SK-N-SH (cell line): ENCODE measurements at regions not wholly inside any gene's neighbourhood (a gene's known extent, or its start where the extent isn't known, plus 50 kb on each side); places are given as distances from the start of the nearest gene placed in this dataset.

Experiments
- CTCF ChIA-PET: fragments of 300-600, 350-600 bp; formaldehyde crosslinking; extraction: SDS; loops from one replicate; lab custom pipeline; 2021; lab: Yijun Ruan, JAX
- POLR2A ChIA-PET: fragments of 350-600 bp; sonication (Branson Sonifier 250); formaldehyde crosslinking; extraction: SDS; loops from one replicate; lab custom pipeline; 2020; ENCODE audit warnings: antibody characterized with exemption, inconsistent platforms; lab: Yijun Ruan, JAX
- DNase-seq: peaks from one replicate; pipeline ENCODE4 v3.0.0; 2012
- H2AFZ ChIP-seq: fragments of 200-600 bp; sonication (generic); 2 replicates; pipeline ENCODE4 v1.8.1; 2016; ENCODE audit warnings: antibody characterized with exemption, mild to moderate bottlenecking, low read depth
- H3F3A ChIP-seq: fragments of 200-600 bp; sonication (generic); replicated peaks from 2 replicates; pipeline ENCODE3; 2016; ENCODE audit warnings: antibody characterized with exemption, mild to moderate bottlenecking; ENCODE audit not compliant: insufficient read depth
- H3K27ac ChIP-seq, 2 experiments: fragments of 200-500 bp in 1 of 2; fragments of 200-600 bp in 1 of 2; sonication (Bioruptor generic) in 1 of 2; sonication (generic), shearing (Covaris generic) in 1 of 2; 2 replicates each; pipeline versions ENCODE4 v1.5.1 to v1.6.1; 2014 to 2016; ENCODE audit warnings: low read depth in 2 of 2, inconsistent platforms in 1 of 2, low read length in 1 of 2, mild to moderate bottlenecking in 1 of 2, mixed read lengths in 1 of 2
- H3K27me3 ChIP-seq: fragments of 200-600 bp; sonication (generic), shearing (Covaris generic); 2 replicates; pipeline ENCODE4 v1.6.1; 2016; ENCODE audit warnings: mixed run types; ENCODE audit not compliant: insufficient read depth
- H3K36me3 ChIP-seq, 2 experiments: fragments of 200-500 bp in 1 of 2; fragments of 200-600 bp in 1 of 2; sonication (Bioruptor generic) in 1 of 2; sonication (generic) in 1 of 2; replicated peaks in 1 of 2; 2 replicates each; pipeline versions ENCODE3 to v1.5.1; 2014 to 2016; ENCODE audit warnings: low read length in 1 of 2, mild to moderate bottlenecking in 1 of 2; ENCODE audit not compliant: insufficient read depth in 2 of 2, control insufficient read depth in 1 of 2
- H3K4me1 ChIP-seq, 2 experiments: fragments of 200-500 bp in 1 of 2; fragments of 200-600 bp in 1 of 2; sonication (Bioruptor generic) in 1 of 2; sonication (generic), shearing (Covaris generic) in 1 of 2; 2 replicates each; pipeline versions ENCODE4 v1.5.1 to v1.6.1; 2014 to 2016; ENCODE audit warnings: low read depth in 1 of 2, low read length in 1 of 2, mixed run types in 1 of 2; ENCODE audit not compliant: insufficient read depth in 2 of 2, control insufficient read depth in 1 of 2
- H3K4me2 ChIP-seq: fragments of 200-600 bp; sonication (generic), shearing (Covaris generic); 2 replicates; pipeline ENCODE4 v1.6.1; 2017; ENCODE audit warnings: mixed run types
- H3K4me3 ChIP-seq, 2 experiments: fragments of 200-500 bp in 1 of 2; fragments of 200-600 bp in 1 of 2; sonication (Bioruptor generic) in 1 of 2; sonication (generic), shearing (Covaris generic) in 1 of 2; 2 replicates each; pipeline versions ENCODE4 v1.5.1 to v1.8.1; 2014 to 2016; ENCODE audit warnings: low read depth in 2 of 2, inconsistent platforms in 1 of 2, low read length in 1 of 2, mild to moderate bottlenecking in 1 of 2, mixed read lengths in 1 of 2, moderate library complexity in 1 of 2
- H3K79me2 ChIP-seq: fragments of 200-600 bp; sonication (generic); 2 replicates; pipeline ENCODE4 v1.8.1; 2017; ENCODE audit warnings: mild to moderate bottlenecking; ENCODE audit not compliant: insufficient read depth
- H3K9ac ChIP-seq: fragments of 200-600 bp; sonication (generic); 2 replicates; pipeline ENCODE4 v1.6.1; 2017; ENCODE audit warnings: mixed run types
- H3K9me2 ChIP-seq: fragments of 200-600 bp; sonication (generic); 2 replicates; pipeline ENCODE4 v1.6.1; 2017; ENCODE audit warnings: mixed run types
- H3K9me3 ChIP-seq: fragments of 200-600 bp; sonication (generic); 2 replicates; pipeline ENCODE4 v1.6.1; 2017; ENCODE audit warnings: mixed run types, mild to moderate bottlenecking, moderate library complexity
- H4K20me1 ChIP-seq: fragments of 200-600 bp; sonication (generic); 2 replicates; pipeline ENCODE4 v1.6.1; 2017; ENCODE audit warnings: mild to moderate bottlenecking, mixed run types; ENCODE audit not compliant: insufficient read depth
- CTCF ChIP-seq: fragments of 200-600 bp; sonication (generic); IDR thresholded peaks from 2 replicates; pipeline ENCODE4 v1.6.1; 2017; ENCODE audit warnings: antibody characterized with exemption, mild to moderate bottlenecking, moderate library complexity
- EZH2phosphoT487 ChIP-seq: fragments of 200-600 bp; sonication (generic); IDR thresholded peaks from 2 replicates; pipeline ENCODE4 v1.6.1; 2017; ENCODE audit warnings: low read depth, mixed run types, mild to moderate bottlenecking, antibody characterized with exemption, moderate library complexity, borderline replicate concordance
- FOSL2 ChIP-seq: IDR thresholded peaks from 2 replicates; pipeline ENCODE4 v1.4.0; 2012; ENCODE audit warnings: low read depth, mild to moderate bottlenecking, moderate library complexity, borderline replicate concordance
- GATA2 ChIP-seq: sonication (generic); formaldehyde crosslinking; IDR thresholded peaks from 2 replicates; pipeline ENCODE4 v1.5.0; 2020; ENCODE audit warnings: mild to moderate bottlenecking, missing genetic modification reagents
- MXI1 ChIP-seq: IDR thresholded peaks from 2 replicates; pipeline ENCODE4 v1.6.1; 2012; ENCODE audit warnings: mild to moderate bottlenecking, low read depth, low read length, improper control_type of control experiment
- NFIC ChIP-seq: IDR thresholded peaks from 2 replicates; pipeline ENCODE4 v1.4.0; 2012; ENCODE audit warnings: borderline replicate concordance
- NRF1 ChIP-seq: IDR thresholded peaks from 2 replicates; pipeline ENCODE4 v1.6.1; 2012; ENCODE audit warnings: low read depth, mild to moderate bottlenecking, low read length
- RXRA ChIP-seq: IDR thresholded peaks from 2 replicates; pipeline ENCODE4 v1.4.0; 2012; ENCODE audit warnings: low read depth, mild to moderate bottlenecking, borderline replicate concordance
- TAF1 ChIP-seq: IDR thresholded peaks from 2 replicates; pipeline ENCODE4 v1.6.1; 2012; ENCODE audit warnings: low read depth, mild to moderate bottlenecking, low read length, moderate library complexity, borderline replicate concordance
- TEAD4 ChIP-seq: IDR thresholded peaks from 2 replicates; pipeline ENCODE4 v1.4.0; 2012; ENCODE audit warnings: mild to moderate bottlenecking, borderline replicate concordance; ENCODE audit not compliant: insufficient read depth
- USF2 ChIP-seq: fragments of 150-350 bp; IDR thresholded peaks from 2 replicates; pipeline ENCODE4 v1.6.1; 2017; ENCODE audit warnings: antibody characterized with exemption, low read length, low read depth, borderline replicate concordance
- WGBS: methylation state at CpG from one replicate; pipeline ENCODE4 v1.1.6; 2017; ENCODE audit warnings: low lambda C conversion rate; 5-methylcytosine and 5-hydroxymethylcytosine counted together
- TF ChIP-seq, protein P1 (sequence below): IDR thresholded peaks from 2 replicates; pipeline ENCODE4 v1.6.1; 2012; ENCODE audit warnings: mild to moderate bottlenecking, low read depth, low read length, moderate library complexity

GRCh38 chr22:49702068-49702397 is 125.6 kb downstream of the BRD1 start (continued):
- TF ChIP-seq, protein P1, sequence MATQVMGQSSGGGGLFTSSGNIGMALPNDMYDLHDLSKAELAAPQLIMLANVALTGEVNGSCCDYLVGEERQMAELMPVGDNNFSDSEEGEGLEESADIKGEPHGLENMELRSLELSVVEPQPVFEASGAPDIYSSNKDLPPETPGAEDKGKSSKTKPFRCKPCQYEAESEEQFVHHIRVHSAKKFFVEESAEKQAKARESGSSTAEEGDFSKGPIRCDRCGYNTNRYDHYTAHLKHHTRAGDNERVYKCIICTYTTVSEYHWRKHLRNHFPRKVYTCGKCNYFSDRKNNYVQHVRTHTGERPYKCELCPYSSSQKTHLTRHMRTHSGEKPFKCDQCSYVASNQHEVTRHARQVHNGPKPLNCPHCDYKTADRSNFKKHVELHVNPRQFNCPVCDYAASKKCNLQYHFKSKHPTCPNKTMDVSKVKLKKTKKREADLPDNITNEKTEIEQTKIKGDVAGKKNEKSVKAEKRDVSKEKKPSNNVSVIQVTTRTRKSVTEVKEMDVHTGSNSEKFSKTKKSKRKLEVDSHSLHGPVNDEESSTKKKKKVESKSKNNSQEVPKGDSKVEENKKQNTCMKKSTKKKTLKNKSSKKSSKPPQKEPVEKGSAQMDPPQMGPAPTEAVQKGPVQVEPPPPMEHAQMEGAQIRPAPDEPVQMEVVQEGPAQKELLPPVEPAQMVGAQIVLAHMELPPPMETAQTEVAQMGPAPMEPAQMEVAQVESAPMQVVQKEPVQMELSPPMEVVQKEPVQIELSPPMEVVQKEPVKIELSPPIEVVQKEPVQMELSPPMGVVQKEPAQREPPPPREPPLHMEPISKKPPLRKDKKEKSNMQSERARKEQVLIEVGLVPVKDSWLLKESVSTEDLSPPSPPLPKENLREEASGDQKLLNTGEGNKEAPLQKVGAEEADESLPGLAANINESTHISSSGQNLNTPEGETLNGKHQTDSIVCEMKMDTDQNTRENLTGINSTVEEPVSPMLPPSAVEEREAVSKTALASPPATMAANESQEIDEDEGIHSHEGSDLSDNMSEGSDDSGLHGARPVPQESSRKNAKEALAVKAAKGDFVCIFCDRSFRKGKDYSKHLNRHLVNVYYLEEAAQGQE: no peak
- TF ChIP-seq, all 33 proteins: peak for 0

DNA sequence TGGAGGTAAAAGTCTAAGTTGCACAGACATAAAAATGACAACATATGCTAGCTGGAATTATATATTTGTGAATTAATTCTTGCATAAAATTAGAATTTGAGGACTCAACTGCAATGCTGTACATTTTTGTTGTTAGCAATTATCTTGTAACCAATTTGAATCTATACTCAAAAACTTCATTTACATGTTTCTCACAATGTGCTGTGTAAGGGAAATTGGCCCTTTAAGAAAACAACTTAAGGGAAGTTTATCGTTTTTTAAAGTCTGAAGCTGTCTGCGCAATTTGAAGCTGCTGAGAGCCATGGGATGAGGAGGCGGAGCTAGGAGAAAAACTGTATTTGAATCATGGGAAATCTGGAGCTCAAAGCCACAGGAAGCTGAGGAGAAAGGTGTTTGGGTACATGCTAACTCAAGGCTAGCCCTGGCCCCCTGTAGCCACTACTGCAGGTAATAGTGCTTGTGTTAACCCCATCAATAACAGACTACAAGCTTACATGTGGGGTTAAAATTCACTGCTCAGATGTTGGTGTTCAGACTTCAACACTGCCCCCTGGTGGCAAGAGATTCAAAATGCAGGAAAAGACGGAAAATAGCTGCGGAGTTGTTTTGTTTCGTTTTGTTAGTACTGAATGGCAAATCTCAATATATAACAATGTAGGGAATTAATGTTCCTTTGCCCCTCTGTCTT is 126.1 kb downstream of the BRD1 start:
- DNase-seq: no peak
- Histone ChIP-seq H3K27me3 (no peaks in the 10 kb centered on the region), H3K36me3 (no peaks in the 10 kb centered on the region), H3K79me2 (no peaks in the 10 kb centered on the region), H3K9ac (no peak overlapping the region), H3F3A (no peaks in the 10 kb centered on the region), H4K20me1 (no peaks in the 10 kb centered on the region), H2AFZ (no peak overlapping the region), H3K4me1 (peaks cover 0 to 17% of the 10 kb centered on the region in 2 experiments; a peak in 1 of 4 replicates), H3K9me2 (no peaks in the 10 kb centered on the region), H3K9me3 (no peaks in the 10 kb centered on the region), H3K27ac (no peak overlapping the region), H3K4me3 (no peak overlapping the region), H3K4me2 (no peak overlapping the region)
- no peak for TF ChIP-seq NRF1
- TF ChIP-seq USF2: no peak
- TF ChIP-seq CTCF: peak; percentile 49
- 61% methylated on average over 6 of the region's 6 CpGs for WGBS
- ChIA-PET CTCF (interaction anchor here (0.6 to 1.5 kb wide), 4 partner anchors 12 to 26 kb away, joined by 3 read pairs; no protein-coding TSS in a partner anchor), POLR2A (no interaction called here)

- Histone ChIP-seq H3K27ac (no peak overlapping the region), H3K9me3 (no peaks in the 10 kb centered on the region), H4K20me1 (no peaks in the 10 kb centered on the region), H3K9ac (no peak overlapping the region), H3K36me3 (no peaks in the 10 kb centered on the region), H2AFZ (no peak overlapping the region), H3K4me1 (peaks cover 0 to 11% of the 10 kb centered on the region in 2 experiments; a peak in 1 of 4 replicates), H3K27me3 (no peaks in the 10 kb centered on the region), H3K4me3 (no peak overlapping the region), H3F3A (no peaks in the 10 kb centered on the region), H3K9me2 (no peaks in the 10 kb centered on the region), H3K4me2 (no peak overlapping the region), H3K79me2 (no peaks in the 10 kb centered on the region)
- 29% methylated on average over 5 of the region's 12 CpGs for WGBS
- DNase-seq: no peak
- POLR2A ChIA-PET: no interaction called here
- CTCF ChIA-PET: interaction anchor here (1.3 kb wide), 1 partner anchor 68 kb away, joined by 3 read pairs; no protein-coding TSS in a partner anchor
- TF ChIP-seq, protein P1: no peak
- TF ChIP-seq MXI1 (no peak), TAF1 (no peak), EZH2phosphoT487 (no peak), TEAD4 (no peak), RXRA (no peak), FOSL2 (no peak), NFIC (no peak), GATA2 (no peak)
Measured at GRCh38 chr22:49699928-49700498, 127.7 kb downstream of the BRD1 start.
